Spleen (tissue), 11 donors: ENCODE measurements at regions not wholly inside any gene's neighbourhood (a gene's known extent, or its start where the extent isn't known, plus 50 kb on each side); places are given as distances from the start of the nearest gene placed in this dataset.

Experiments
- DNase-seq: peaks from one replicate; pipeline ENCODE4 v3.0.0-alpha.2; 2020
- H3K27ac ChIP-seq, 8 donors: fragments of 200-600 bp; sonication (generic) in 7 of 8; 1 replicate in 4 of 8; 2 replicates in 4 of 8; pipeline versions ENCODE4 v1.5.0 to v1.8.0; 2016 to 2021; ENCODE audit warnings: inconsistent platforms in 4 of 8, mild to moderate bottlenecking in 4 of 8, moderate library complexity in 1 of 8
- H3K27me3 ChIP-seq, 7 donors: fragments of 200-600 bp; sonication (generic) in 6 of 7; replicated peaks in 1 of 7; 1 replicate in 4 of 7; 2 replicates in 3 of 7; pipeline versions ENCODE4 v1.5.0 to v1.8.0; 2016 to 2021; ENCODE audit warnings: inconsistent platforms in 3 of 7, mild to moderate bottlenecking in 1 of 7
- H3K36me3 ChIP-seq, 6 donors: fragments of 200-600 bp; sonication (generic) in 5 of 6; 1 replicate in 4 of 6; 2 replicates in 2 of 6; pipeline versions ENCODE4 v1.5.0 to v1.8.0; 2016 to 2021; ENCODE audit warnings: inconsistent platforms in 2 of 6
- H3K4me1 ChIP-seq, 6 donors: fragments of 200-600 bp; sonication (generic) in 5 of 6; 1 replicate in 3 of 6; 2 replicates in 3 of 6; pipeline versions ENCODE4 v1.5.0 to v1.8.0; 2016 to 2021; ENCODE audit warnings: inconsistent platforms in 3 of 6
- H3K4me3 ChIP-seq, 8 donors: fragments of 200-600 bp; sonication (generic) in 7 of 8; 1 replicate in 4 of 8; 2 replicates in 4 of 8; pipeline versions ENCODE4 v1.5.0 to v1.8.0; 2016 to 2021; ENCODE audit warnings: inconsistent platforms in 4 of 8, mild to moderate bottlenecking in 4 of 8, moderate library complexity in 2 of 8
- H3K9me3 ChIP-seq, 8 donors: fragments of 200-600 bp; sonication (generic) in 7 of 8; 1 replicate in 4 of 8; 2 replicates in 4 of 8; pipeline versions ENCODE4 v1.5.0 to v1.8.0; 2016 to 2021; ENCODE audit warnings: inconsistent platforms in 4 of 8
- POLR2A ChIP-seq, 3 donors: fragments of 450-650 bp; IDR thresholded peaks; one replicate each; pipeline ENCODE4 v1.5.1; 2017; ENCODE audit warnings: antibody characterized with exemption in 3 of 3, mild to moderate bottlenecking in 1 of 3
- POLR2AphosphoS5 ChIP-seq, 3 donors: sonication (generic); formaldehyde crosslinking; IDR thresholded peaks; one replicate each; pipeline ENCODE4 v1.5.1; 2017; ENCODE audit warnings: antibody characterized with exemption in 3 of 3
- WGBS, 5 donors: extraction: QIAGEN DNeasy Blood & Tissue Kit in 3 of 5; methylation state at CpG; one replicate each; pipeline versions ENCODE4 v1.1.5 to v1.1.7; 2013 to 2018; 5-methylcytosine and 5-hydroxymethylcytosine counted together
- intact Hi-C: fragments of 100-400 bp; cut with DNase I; formaldehyde crosslinking; loops from one replicate; pipeline ENCODE4 v1.15.0; 2023; ENCODE audit warnings: low total_unique reads
- TF ChIP-seq, protein P1 (sequence below), 11 experiments: fragments of 200-600 bp in 7 of 11; fragments of 450-650 bp in 4 of 11; sonication (generic) in 4 of 11; IDR thresholded peaks in 8 of 11; conservative IDR thresholded peaks in 3 of 11; 1 replicate in 7 of 11; 2 replicates in 4 of 11; pipeline versions ENCODE4 v1.4.0 to v1.8.0; 2016 to 2021; ENCODE audit warnings: antibody characterized with exemption in 11 of 11, inconsistent platforms in 4 of 11, mild to moderate bottlenecking in 1 of 11
- donor health status: healthy with polysubstance abuse.
- donor health status: DM: no; HTN: no; CAD: no; lungs with moderate emphysema.
- donor health status: DM: no; HTN: no; CAD: no.
- donor health status: Bipolar disorder and iron deficiency.
- donor health status: healthy.
- donor health status: DM: no; HTN: no; CAD: no.
- donor health status: DM: yes; HTN: yes; CAD: no.

DNA sequence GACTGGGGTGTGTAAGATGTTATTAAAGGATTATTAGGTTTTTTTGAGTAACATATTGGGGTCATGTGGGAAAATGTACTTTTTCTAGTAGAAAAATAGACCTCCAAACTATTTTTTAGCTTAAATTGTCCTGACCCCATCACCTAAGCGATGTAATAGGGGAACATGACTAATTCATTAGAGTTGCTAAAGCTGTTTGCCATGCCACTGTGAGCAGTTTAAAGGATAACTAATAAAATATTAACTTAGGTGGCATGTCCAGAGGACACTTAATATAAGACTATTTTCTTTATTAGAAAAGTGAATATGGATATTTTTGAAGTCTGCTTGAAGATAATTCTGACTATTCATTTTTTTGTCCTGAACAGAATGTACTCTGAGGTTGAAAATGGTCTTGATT, 545.9 kb upstream of the BTBD3 start:
- no peak overlapping the region for H3K4me3 ChIP-seq
- no peaks in the 10 kb centered on the region for H3K27me3 ChIP-seq
- intact Hi-C loops: no loop called here
- H3K9me3 ChIP-seq: no peaks in the 10 kb centered on the region
- 78 to 93% (median 85%) methylated on average over 1 of the region's 1 CpG for WGBS, 5 donors
- H3K36me3 ChIP-seq: no peaks in the 10 kb centered on the region
- TF ChIP-seq POLR2AphosphoS5 (IDR thresholded peaks at IDR 0.05) (no peak), POLR2A (IDR thresholded peaks at IDR 0.05) (no peak)
- TF ChIP-seq, protein P1, sequence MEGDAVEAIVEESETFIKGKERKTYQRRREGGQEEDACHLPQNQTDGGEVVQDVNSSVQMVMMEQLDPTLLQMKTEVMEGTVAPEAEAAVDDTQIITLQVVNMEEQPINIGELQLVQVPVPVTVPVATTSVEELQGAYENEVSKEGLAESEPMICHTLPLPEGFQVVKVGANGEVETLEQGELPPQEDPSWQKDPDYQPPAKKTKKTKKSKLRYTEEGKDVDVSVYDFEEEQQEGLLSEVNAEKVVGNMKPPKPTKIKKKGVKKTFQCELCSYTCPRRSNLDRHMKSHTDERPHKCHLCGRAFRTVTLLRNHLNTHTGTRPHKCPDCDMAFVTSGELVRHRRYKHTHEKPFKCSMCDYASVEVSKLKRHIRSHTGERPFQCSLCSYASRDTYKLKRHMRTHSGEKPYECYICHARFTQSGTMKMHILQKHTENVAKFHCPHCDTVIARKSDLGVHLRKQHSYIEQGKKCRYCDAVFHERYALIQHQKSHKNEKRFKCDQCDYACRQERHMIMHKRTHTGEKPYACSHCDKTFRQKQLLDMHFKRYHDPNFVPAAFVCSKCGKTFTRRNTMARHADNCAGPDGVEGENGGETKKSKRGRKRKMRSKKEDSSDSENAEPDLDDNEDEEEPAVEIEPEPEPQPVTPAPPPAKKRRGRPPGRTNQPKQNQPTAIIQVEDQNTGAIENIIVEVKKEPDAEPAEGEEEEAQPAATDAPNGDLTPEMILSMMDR (IDR thresholded peaks at IDR 0.05 in 8 of 11, conservative IDR thresholded peaks at IDR 0.05 in 3 of 11): no peak
- no peak overlapping the region for H3K27ac ChIP-seq
- no peaks in the 10 kb centered on the region for H3K4me1 ChIP-seq
- DNase-seq: no peak

DNA sequence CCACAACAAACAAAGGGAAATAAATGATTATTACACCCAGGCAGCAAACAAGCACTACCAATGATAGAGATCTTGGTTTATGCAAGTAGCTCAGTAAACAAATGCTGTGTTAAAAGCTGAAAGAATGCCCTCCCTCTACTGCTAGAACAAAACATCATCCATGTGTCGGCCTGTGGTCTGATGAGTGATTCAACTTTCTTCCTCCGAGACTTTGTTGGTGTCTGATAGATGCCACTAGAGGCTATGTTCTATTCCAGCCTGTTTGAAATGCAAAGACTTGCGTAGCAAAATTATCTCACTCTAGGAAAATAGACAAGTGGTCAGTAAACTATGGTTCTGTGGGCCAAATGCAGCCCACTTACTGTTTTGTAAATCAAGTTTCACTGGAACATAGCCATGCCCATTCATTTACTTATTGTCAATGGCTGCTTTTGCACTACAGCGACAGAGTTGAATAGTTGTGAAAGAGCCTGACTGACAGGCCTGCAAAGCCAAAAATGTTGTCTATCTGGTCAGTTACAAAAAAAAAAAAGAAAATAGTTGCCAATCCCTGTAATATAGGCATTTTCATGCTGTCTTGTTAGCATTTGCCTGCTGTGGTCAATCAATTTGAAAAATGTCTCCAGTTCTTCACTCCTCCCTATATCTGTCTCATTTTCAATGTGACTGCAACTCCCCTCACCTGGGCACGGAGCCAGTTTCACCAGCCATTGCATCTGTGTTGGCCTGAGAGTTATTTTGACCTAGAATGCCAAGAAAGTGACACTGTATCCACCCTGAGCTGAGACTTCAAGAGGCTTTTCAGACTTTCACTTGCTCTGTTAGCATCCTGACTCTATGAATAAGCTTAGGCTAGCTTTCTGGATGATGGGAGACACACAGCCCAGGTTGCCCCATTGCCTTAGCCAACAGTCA, 544.6 kb upstream of the BTBD3 start:
- Histone ChIP-seq H3K27me3 (no peaks in the 10 kb centered on the region), H3K9me3 (no peaks in the 10 kb centered on the region), H3K4me3 (no peak overlapping the region), H3K36me3 (no peaks in the 10 kb centered on the region), H3K4me1 (no peaks in the 10 kb centered on the region), H3K27ac (no peak overlapping the region)
- DNase-seq: no peak
- TF ChIP-seq POLR2A (IDR thresholded peaks at IDR 0.05) (no peak), POLR2AphosphoS5 (IDR thresholded peaks at IDR 0.05) (no peak)
- TF ChIP-seq, protein P1 (IDR thresholded peaks at IDR 0.05 in 8 of 11, conservative IDR thresholded peaks at IDR 0.05 in 3 of 11): no peak
- WGBS, 5 donors: 72 to 84% (median 79%) methylated on average over 5 of the region's 5 CpGs
- intact Hi-C loops: no loop called here

DNA sequence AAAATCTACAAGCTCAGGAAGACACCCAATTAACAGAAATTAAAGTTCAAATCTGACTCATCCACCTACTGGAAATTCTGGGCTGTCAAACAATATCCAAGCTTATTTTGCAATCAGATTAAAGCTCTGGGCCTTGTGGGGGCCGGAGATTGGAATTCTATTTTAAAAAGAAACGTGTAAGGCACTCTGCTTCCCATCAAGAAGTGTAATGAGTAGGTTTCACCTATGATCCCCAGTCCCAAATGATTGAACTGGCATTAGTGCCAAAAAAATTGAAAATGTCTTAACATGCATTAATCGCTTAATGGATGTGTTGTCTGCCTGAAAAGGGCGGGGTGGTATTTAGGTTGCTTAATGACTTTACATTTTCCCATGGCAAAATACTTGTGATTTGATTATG, 542.4 kb upstream of the BTBD3 start:
- H3K4me3 ChIP-seq: no peak overlapping the region

DNA sequence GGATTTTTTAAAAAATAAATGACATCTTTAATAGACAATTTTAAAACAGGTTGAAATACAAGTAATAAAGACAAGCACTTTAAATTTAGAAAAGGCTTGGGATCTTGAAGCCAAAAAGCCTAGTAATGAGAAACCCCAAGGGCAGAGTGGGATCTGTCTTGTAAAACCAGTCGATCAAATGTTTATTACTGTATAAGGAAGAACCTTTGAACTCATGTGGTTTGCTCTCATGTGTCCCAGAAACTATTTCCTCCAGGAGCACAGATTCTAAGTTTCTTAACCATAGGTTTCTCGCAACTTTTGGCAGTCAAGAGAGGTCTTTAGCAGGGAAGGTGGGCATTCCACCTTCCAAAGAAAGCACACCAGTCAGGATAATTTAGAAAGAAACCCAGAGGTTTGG, 541.7 kb upstream of the BTBD3 start:
- intact Hi-C loops: no loop called here
- TF ChIP-seq POLR2A (IDR thresholded peaks at IDR 0.05) (no peak), POLR2AphosphoS5 (IDR thresholded peaks at IDR 0.05) (no peak)
- TF ChIP-seq, protein P1 (IDR thresholded peaks at IDR 0.05 in 8 of 11, conservative IDR thresholded peaks at IDR 0.05 in 3 of 11): no peak
- H3K9me3 ChIP-seq: peaks cover 0 to 15% (median under 1%) of the 10 kb centered on the region in 8 donors
- H3K27ac ChIP-seq: no peak overlapping the region
- H3K27me3 ChIP-seq: no peaks in the 10 kb centered on the region
- H3K36me3 ChIP-seq: no peaks in the 10 kb centered on the region
- no peak for DNase-seq
- H3K4me3 ChIP-seq: no peak overlapping the region
- H3K4me1 ChIP-seq: no peaks in the 10 kb centered on the region
- WGBS, 5 donors: 68 to 84% (median 77%) methylated on average over 2 of the region's 2 CpGs

More for the DNA sequence above, 542.4 kb upstream of the BTBD3 start:
- no peaks in the 10 kb centered on the region for H3K36me3 ChIP-seq
- peaks cover 0 to 9% (median 0%) of the 10 kb centered on the region in 8 donors for H3K9me3 ChIP-seq
- no peak for TF ChIP-seq POLR2A (IDR thresholded peaks at IDR 0.05)
- TF ChIP-seq, protein P1 (IDR thresholded peaks at IDR 0.05 in 8 of 11, conservative IDR thresholded peaks at IDR 0.05 in 3 of 11): no peak
- H3K27ac ChIP-seq: no peak overlapping the region
- H3K4me1 ChIP-seq: no peaks in the 10 kb centered on the region
- intact Hi-C loops: no loop called here
- DNase-seq: no peak
- 70 to 87% (median 77%) methylated on average over 4 of the region's 4 CpGs for WGBS, 5 donors
- no peaks in the 10 kb centered on the region for H3K27me3 ChIP-seq
